WERI-Rb-1 (cell line): ENCODE measurements at regions not wholly inside any gene's neighbourhood (a gene's known extent, or its start where the extent isn't known, plus 50 kb on each side); places are given as distances from the start of the nearest gene placed in this dataset.

Experiments used
- DNase-seq: peaks from one replicate; pipeline ENCODE4 v3.0.0-alpha.2; 2020
- H3K27ac ChIP-seq: fragments of 250-450 bp; sonication (Bioruptor Pico); 2 replicates; pipeline ENCODE4 v1.5.1; 2020; ENCODE audit warnings: mild to moderate bottlenecking, moderate library complexity
- H3K27me3 ChIP-seq: fragments of 250-450 bp; sonication (Bioruptor Pico); 2 replicates; pipeline ENCODE4 v1.5.1; 2021; ENCODE audit warnings: mild to moderate bottlenecking, low read depth, moderate library complexity; ENCODE audit not compliant: insufficient read depth, severe bottlenecking
- H3K36me3 ChIP-seq: fragments of 250-450 bp; sonication (Bioruptor Pico); 2 replicates; pipeline ENCODE4 v1.5.1; 2020; ENCODE audit warnings: mild to moderate bottlenecking, moderate library complexity
- H3K4me3 ChIP-seq: 2 replicates; pipeline ENCODE4 v1.5.1; 2011; ENCODE audit warnings: low read depth, mild to moderate bottlenecking, control low read depth, low read length
- H3K9me3 ChIP-seq: fragments of 250-450 bp; sonication (Bioruptor Pico); 2 replicates; pipeline ENCODE4 v1.5.1; 2021; ENCODE audit warnings: mild to moderate bottlenecking, moderate library complexity; ENCODE audit not compliant: severe bottlenecking
- TF ChIP-seq, protein P1 (sequence below): IDR thresholded peaks from 2 replicates; pipeline ENCODE4 v1.5.1; 2011; ENCODE audit warnings: low read depth, mild to moderate bottlenecking, control low read depth, inconsistent platforms, low read length

DNA sequence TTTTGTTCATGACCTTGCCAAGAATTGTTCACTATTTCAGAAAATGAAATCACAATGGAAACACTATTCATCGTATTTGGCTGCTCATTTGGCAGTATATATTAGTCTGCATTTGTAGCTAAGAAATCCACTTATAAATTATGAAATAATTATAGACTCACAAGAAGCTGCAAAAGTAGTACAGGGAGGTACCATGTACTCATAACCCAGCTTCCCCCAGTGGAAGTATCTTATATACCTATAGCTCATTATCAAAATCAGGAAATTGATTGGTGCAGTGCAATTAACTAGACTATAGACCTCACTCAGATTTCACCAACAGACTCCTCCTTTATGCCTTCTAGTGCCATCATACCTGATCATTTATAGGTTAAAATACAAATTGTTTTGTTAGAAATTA, 178.8 kb upstream of the VASH1 start:
- Histone ChIP-seq H3K36me3 (no peaks in the 10 kb centered on the region), H3K27ac (no peak overlapping the region), H3K9me3 (no peaks in the 10 kb centered on the region), H3K27me3 (no peaks in the 10 kb centered on the region), H3K4me3 (no peak overlapping the region)
- TF ChIP-seq, protein P1, sequence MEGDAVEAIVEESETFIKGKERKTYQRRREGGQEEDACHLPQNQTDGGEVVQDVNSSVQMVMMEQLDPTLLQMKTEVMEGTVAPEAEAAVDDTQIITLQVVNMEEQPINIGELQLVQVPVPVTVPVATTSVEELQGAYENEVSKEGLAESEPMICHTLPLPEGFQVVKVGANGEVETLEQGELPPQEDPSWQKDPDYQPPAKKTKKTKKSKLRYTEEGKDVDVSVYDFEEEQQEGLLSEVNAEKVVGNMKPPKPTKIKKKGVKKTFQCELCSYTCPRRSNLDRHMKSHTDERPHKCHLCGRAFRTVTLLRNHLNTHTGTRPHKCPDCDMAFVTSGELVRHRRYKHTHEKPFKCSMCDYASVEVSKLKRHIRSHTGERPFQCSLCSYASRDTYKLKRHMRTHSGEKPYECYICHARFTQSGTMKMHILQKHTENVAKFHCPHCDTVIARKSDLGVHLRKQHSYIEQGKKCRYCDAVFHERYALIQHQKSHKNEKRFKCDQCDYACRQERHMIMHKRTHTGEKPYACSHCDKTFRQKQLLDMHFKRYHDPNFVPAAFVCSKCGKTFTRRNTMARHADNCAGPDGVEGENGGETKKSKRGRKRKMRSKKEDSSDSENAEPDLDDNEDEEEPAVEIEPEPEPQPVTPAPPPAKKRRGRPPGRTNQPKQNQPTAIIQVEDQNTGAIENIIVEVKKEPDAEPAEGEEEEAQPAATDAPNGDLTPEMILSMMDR: no peak
- DNase-seq: no peak

GRCh38 chr14:76583174-76583573, 178.1 kb upstream of the VASH1 start:
- Histone ChIP-seq H3K27ac (no peak overlapping the region), H3K27me3 (no peaks in the 10 kb centered on the region), H3K9me3 (peaks cover 3% of the 10 kb centered on the region), H3K4me3 (no peak overlapping the region), H3K36me3 (no peaks in the 10 kb centered on the region)
- DNase-seq: no peak
- TF ChIP-seq, protein P1: no peak

- H3K27ac ChIP-seq: no peak overlapping the region
- H3K9me3 ChIP-seq: peaks cover 3% of the 10 kb centered on the region
- H3K4me3 ChIP-seq: no peak overlapping the region
- DNase-seq: no peak
- TF ChIP-seq, protein P1: no peak
- no peaks in the 10 kb centered on the region for H3K27me3 ChIP-seq
- H3K36me3 ChIP-seq: no peaks in the 10 kb centered on the region
These were observed 177.5 kb upstream of the VASH1 start for GRCh38 chr14:76583805-76584204.

- no peak for DNase-seq
- no peaks in the 10 kb centered on the region for H3K36me3 ChIP-seq
- TF ChIP-seq, protein P1: no peak
These were observed 177.0 kb upstream of the VASH1 start for GRCh38 chr14:76584271-76584702.

DNA sequence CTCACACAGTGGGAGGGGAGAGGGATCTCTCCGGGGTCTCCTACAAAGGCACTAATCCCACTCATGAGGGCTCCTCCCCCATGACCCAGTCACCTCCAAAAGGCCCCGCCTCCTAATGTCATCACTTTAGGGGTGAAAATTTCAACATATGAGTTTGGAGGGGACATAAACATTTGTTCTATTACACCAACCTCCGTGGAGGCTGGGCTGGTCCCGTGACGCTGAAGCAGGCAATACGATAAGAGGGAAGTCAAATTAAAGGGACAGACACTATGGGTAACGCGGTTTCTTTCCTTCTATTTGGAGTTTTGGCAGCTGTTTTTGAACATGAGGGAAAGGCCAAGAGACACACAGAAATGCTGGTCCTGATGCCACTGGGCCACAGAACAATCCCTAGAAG, 175.7 kb upstream of the VASH1 start:
- H3K4me3 ChIP-seq: no peak overlapping the region
- no peaks in the 10 kb centered on the region for H3K36me3 ChIP-seq
- H3K27me3 ChIP-seq: no peaks in the 10 kb centered on the region
- H3K9me3 ChIP-seq: peaks cover 3% of the 10 kb centered on the region
- TF ChIP-seq, protein P1: no peak
- no peak for DNase-seq
- no peak overlapping the region for H3K27ac ChIP-seq

More at GRCh38 chr14:76584271-76584702, 177.0 kb upstream of the VASH1 start:
- H3K9me3 ChIP-seq: peaks cover 3% of the 10 kb centered on the region
- no peak overlapping the region for H3K27ac ChIP-seq
- no peaks in the 10 kb centered on the region for H3K27me3 ChIP-seq
- no peak overlapping the region for H3K4me3 ChIP-seq

DNA sequence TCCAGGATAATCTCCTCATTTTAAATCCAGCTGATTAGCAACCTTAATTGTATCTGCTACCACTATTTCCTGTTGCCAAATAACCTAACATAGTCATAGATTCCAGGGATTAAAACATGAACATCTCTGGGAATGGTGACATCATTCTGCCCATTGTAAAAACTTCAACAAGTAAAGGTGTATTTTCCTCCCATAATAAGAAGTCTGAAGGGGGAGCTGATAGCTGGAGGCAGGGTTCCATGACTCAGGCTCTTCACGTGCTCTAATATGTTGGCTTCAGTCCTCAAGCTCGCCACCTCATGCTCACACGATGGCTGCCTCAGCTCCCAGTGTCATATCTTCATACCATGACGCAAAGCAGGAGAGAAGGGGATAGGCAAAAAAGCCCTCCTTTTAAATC, 172.0 kb upstream of the VASH1 start:
- TF ChIP-seq, protein P1: no peak
- H3K27ac ChIP-seq: no peak overlapping the region

More for the DNA sequence above, 172.0 kb upstream of the VASH1 start:
- Histone ChIP-seq H3K36me3 (no peaks in the 10 kb centered on the region), H3K9me3 (peaks cover 3% of the 10 kb centered on the region), H3K4me3 (no peak overlapping the region), H3K27me3 (no peaks in the 10 kb centered on the region)
- no peak for DNase-seq
